ENCODE measurements at regions not wholly inside any gene's neighbourhood (a gene's known extent, or its start where the extent isn't known, plus 50 kb on each side); places are given as distances from the start of the nearest gene placed in this dataset.
A peak's percentile ranks its signal among the peaks of the same experiment; 100 is the strongest.

GRCh38 chr5:61619289-61619688, 287.2 kb downstream of the ZSWIM6 start:
- no peak overlapping the region for H3K27ac ChIP-seq (ENCODE audit: low read depth in 2 of 2, low read length in 2 of 2)
- intact Hi-C loops (cut with DNase I), result no loop called here
- H3K9ac ChIP-seq (ENCODE audit: low read length in 3 of 3), result no peak overlapping the region

GRCh38 chr5:61619777-61620518, 287.9 kb downstream of the ZSWIM6 start:
- Histone ChIP-seq H3K4me3 (ENCODE audit: low read length in 3 of 3) (no peak overlapping the region), H3K9me3 (ENCODE audit: control insufficient read depth in 2 of 3, insufficient read depth in 1 of 3, low read length in 3 of 3) (no peaks in the 10 kb centered on the region), H3K27ac (ENCODE audit: low read depth in 2 of 2, low read length in 2 of 2) (no peak overlapping the region), H3K4me1 (ENCODE audit: control insufficient read depth in 2 of 3, insufficient read depth in 2 of 3, low read depth in 1 of 3, low read length in 3 of 3) (peaks cover 0 to 4% (median 2%) of the 10 kb centered on the region in 3 donors), H3K36me3 (ENCODE audit: control insufficient read depth in 2 of 3, insufficient read depth in 3 of 3, low read length in 3 of 3) (no peaks in the 10 kb centered on the region), H3K27me3 (ENCODE audit: control insufficient read depth, insufficient read depth, low read length) (no peaks in the 10 kb centered on the region), H3K9ac (ENCODE audit: low read length in 3 of 3) (no peak overlapping the region)
- DNase-seq, result peak in 1 of 5 donors; percentile 52
- TF ChIP-seq CTCF (IDR thresholded peaks at IDR 0.05; ENCODE audit: borderline replicate concordance, extremely low read depth, insufficient read depth), result no peak
- intact Hi-C loops (cut with DNase I), result no loop called here
- FAIRE-seq, result no peak

More at GRCh38 chr5:61619289-61619688, 287.2 kb downstream of the ZSWIM6 start:
- FAIRE-seq (no peak), DNase-seq (peak in 1 of 5 donors; percentile 50)
- no peak for TF ChIP-seq CTCF (IDR thresholded peaks at IDR 0.05; ENCODE audit: borderline replicate concordance, extremely low read depth, insufficient read depth)
- Histone ChIP-seq H3K4me3 (ENCODE audit: low read length in 3 of 3) (no peak overlapping the region), H3K4me1 (ENCODE audit: control insufficient read depth in 2 of 3, insufficient read depth in 2 of 3, low read depth in 1 of 3, low read length in 3 of 3) (peaks cover 0 to 2% (median 0%) of the 10 kb centered on the region in 3 donors), H3K9me3 (ENCODE audit: control insufficient read depth in 2 of 3, insufficient read depth in 1 of 3, low read length in 3 of 3) (no peaks in the 10 kb centered on the region), H3K27me3 (ENCODE audit: control insufficient read depth, insufficient read depth, low read length) (no peaks in the 10 kb centered on the region), H3K36me3 (ENCODE audit: control insufficient read depth in 2 of 3, insufficient read depth in 3 of 3, low read length in 3 of 3) (no peaks in the 10 kb centered on the region)

GRCh38 chr5:61620699-61621182, 288.7 kb downstream of the ZSWIM6 start:
- H3K4me3 ChIP-seq (ENCODE audit: low read length in 3 of 3), result no peak overlapping the region
- H3K27me3 ChIP-seq (ENCODE audit: control insufficient read depth, insufficient read depth, low read length), result no peaks in the 10 kb centered on the region
- no peaks in the 10 kb centered on the region for H3K9me3 ChIP-seq (ENCODE audit: control insufficient read depth in 2 of 3, insufficient read depth in 1 of 3, low read length in 3 of 3)
- intact Hi-C loops (cut with DNase I), result no loop called here
- no peak overlapping the region for H3K9ac ChIP-seq (ENCODE audit: low read length in 3 of 3)
- no peaks in the 10 kb centered on the region for H3K36me3 ChIP-seq (ENCODE audit: control insufficient read depth in 2 of 3, insufficient read depth in 3 of 3, low read length in 3 of 3)
- H3K27ac ChIP-seq (ENCODE audit: low read depth in 2 of 2, low read length in 2 of 2), result peak overlapping the region in 1 of 2 donors; percentile 40
- no peak for TF ChIP-seq CTCF (IDR thresholded peaks at IDR 0.05; ENCODE audit: borderline replicate concordance, extremely low read depth, insufficient read depth)
- FAIRE-seq (no peak), DNase-seq (no peak)
- H3K4me1 ChIP-seq (ENCODE audit: control insufficient read depth in 2 of 3, insufficient read depth in 2 of 3, low read depth in 1 of 3, low read length in 3 of 3), result peaks cover 0 to 7% (median 2%) of the 10 kb centered on the region in 3 donors

Measured in kidney (tissue), 13 donors.